ENCODE measurements at regions not wholly inside any gene's neighbourhood (a gene's known extent, or its start where the extent isn't known, plus 50 kb on each side); places are given as distances from the start of the nearest gene placed in this dataset.
"Not testable (repeated sequence)": the region's sequence is repeated elsewhere in the genome, so short reads cannot be mapped to it uniquely, and the experiment has no call there.

DNA sequence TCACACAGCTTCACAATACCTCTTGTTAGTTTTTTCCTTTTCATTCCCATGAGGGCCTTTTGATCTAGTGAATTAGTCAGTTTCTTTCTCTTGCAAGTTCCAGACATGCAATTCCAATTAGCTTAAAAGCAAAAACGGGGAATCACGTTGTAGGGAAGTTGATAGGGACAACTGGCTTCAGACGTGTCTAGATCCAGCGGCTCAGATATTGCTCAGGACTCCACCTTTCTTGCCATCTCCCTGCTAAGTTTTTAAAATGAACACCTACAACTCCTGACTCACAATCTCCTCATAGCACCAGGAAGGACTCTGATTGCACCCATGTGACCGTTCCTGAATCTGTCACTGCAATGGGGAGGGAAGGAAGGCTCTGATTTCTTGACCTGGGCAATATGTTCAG, 63.8 kb upstream of the ARHGAP29 start:
- no peak for DNase-seq

- DNase-seq, result no peak
Observed at GRCh38 chr1:94300731-94301130, 63.3 kb upstream of the ARHGAP29 start.

- no peak for DNase-seq
Observed at GRCh38 chr1:94299627-94300553, 62.5 kb upstream of the ARHGAP29 start.

DNA sequence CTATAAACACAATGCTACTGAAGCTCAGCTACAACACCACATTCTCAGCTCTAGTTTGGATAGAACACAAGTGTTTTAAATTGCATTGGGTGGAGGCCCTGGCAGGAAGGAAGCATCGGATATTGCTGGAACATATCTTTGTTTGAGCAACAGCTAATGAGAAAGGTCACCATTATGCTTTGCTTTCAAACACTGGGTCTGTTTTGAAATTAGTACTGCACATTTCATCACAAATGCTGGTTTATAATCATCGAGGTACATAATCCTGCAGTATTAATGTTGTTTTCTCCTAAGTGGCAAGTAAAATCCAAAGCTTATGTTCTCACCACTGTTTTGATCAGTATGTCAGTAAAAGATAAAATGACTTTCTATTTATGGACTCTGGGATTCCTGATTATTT, 61.5 kb upstream of the ARHGAP29 start:
- DNase-seq, result no peak

GRCh38 chr1:94296018-94296417, 58.6 kb upstream of the ARHGAP29 start:
- DNase-seq, result no peak

DNA sequence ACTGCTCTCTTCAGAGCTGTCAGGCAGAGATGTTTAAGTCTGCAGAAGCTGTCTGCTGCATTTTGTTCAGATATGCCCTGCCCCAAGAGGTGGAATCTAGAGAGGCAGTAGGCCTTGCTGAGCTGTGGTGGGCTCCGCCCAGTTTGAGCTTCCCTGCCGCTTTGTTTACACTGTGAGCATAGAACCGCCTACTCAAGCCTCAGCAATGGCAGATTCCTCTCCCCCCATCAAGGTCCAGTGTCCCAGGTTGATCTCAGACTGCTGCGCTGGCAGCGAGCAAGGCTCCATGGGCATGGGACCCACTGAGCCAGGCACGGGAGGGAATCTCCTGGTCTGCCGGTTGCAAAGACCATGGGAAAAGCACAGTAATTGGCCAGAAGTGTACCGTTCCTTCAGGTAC, 55.6 kb upstream of the ARHGAP29 start:
- DNase-seq, result not testable (repeated sequence)

DNA sequence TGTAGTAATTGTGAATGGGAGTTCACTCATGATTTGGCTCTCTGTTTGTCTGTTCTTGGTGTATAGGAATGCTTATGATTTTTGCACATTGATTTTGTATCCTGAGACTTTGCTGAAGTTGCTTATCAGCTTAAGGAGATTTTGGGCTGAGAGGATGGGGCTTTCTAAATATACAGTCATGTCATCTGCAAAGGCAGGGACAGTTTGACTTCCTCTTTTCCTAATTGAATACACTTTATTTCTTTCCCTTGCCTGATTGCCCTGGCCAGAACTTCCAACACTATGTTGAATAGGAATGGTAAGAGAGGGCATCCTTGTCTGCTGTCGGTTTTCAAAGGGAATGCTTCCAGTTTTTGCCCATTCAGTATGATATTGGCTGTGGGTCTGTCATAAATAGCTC, 51.9 kb upstream of the ARHGAP29 start:
- not testable (repeated sequence) for DNase-seq

Measured in NCI-H526 treated with DMSO at 0.1 percent for 48 hours (cell line).